Sigmoid colon (tissue), 3 donors: ENCODE measurements at regions not wholly inside any gene's neighbourhood (a gene's known extent, or its start where the extent isn't known, plus 50 kb on each side); places are given as distances from the start of the nearest gene placed in this dataset.
"Not testable (repeated sequence)": the region's sequence is repeated elsewhere in the genome, so short reads cannot be mapped to it uniquely, and the experiment has no call there.

ENCODE experiments used
- POLR2A ChIP-seq, 2 donors: fragments of 450-650 bp; IDR thresholded peaks; one replicate each; pipeline ENCODE4 v1.6.1; 2016; ENCODE audit warnings: antibody characterized with exemption in 2 of 2, mild to moderate bottlenecking in 2 of 2, moderate library complexity in 2 of 2
- TF ChIP-seq, protein P1 (sequence below), 4 experiments: fragments of 450-650 bp in 3 of 4; fragments of 200-600 bp in 1 of 4; IDR thresholded peaks; one replicate each; pipeline ENCODE4 v1.5.1; 2016 to 2019; ENCODE audit warnings: antibody characterized with exemption in 4 of 4, mild to moderate bottlenecking in 3 of 4, moderate library complexity in 2 of 4

DNA sequence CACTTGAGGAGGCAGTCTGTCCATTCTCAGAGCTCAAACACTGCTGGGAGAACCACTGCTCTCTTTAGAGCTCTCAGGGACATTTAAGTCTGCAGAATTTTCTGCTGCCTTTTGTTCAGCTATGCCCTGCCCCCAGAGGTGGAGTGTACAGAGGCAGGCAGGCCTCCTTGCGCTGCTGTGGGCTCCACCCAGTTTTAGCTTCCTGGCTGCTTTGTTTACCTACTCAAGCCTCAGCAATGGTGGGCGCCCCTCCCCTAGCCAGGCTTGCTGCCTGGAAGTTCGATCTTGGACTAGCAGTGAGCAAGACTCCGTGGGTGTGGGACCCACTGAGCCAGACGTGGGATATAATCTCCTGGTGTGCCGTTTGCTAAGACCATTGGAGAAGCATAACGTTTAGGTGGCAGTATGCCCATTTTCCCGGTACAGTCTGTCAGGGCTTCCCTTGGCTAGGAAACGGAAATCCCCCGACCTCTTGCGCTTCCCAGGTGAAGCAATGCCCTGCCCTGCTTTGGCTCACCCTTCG, 271.6 kb upstream of the ZNF32 start:
- TF ChIP-seq, protein P1, sequence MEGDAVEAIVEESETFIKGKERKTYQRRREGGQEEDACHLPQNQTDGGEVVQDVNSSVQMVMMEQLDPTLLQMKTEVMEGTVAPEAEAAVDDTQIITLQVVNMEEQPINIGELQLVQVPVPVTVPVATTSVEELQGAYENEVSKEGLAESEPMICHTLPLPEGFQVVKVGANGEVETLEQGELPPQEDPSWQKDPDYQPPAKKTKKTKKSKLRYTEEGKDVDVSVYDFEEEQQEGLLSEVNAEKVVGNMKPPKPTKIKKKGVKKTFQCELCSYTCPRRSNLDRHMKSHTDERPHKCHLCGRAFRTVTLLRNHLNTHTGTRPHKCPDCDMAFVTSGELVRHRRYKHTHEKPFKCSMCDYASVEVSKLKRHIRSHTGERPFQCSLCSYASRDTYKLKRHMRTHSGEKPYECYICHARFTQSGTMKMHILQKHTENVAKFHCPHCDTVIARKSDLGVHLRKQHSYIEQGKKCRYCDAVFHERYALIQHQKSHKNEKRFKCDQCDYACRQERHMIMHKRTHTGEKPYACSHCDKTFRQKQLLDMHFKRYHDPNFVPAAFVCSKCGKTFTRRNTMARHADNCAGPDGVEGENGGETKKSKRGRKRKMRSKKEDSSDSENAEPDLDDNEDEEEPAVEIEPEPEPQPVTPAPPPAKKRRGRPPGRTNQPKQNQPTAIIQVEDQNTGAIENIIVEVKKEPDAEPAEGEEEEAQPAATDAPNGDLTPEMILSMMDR (IDR thresholded peaks at IDR 0.05), result not testable (repeated sequence)
- not testable (repeated sequence) for TF ChIP-seq POLR2A (IDR thresholded peaks at IDR 0.05)
